ENCODE measurements at regions not wholly inside any gene's neighbourhood (a gene's known extent, or its start where the extent isn't known, plus 50 kb on each side); places are given as distances from the start of the nearest gene placed in this dataset.

- H3T11ph ChIP-seq (ENCODE audit: low read length) = no peak overlapping the region
- no peak overlapping the region for H2AK5ac ChIP-seq (ENCODE audit: insufficient read length, low read length)
- H3K27ac ChIP-seq (ENCODE audit: insufficient read length, low read depth, low read length) = no peak overlapping the region
- no peak overlapping the region for H2AFZ ChIP-seq (ENCODE audit: low read length)
- Mint-ChIP-seq H3K27ac (no peak overlapping the region), H3K9me3 (no peaks in the 10 kb centered on the region), H3K4me1 (no peaks in the 10 kb centered on the region), H3K27me3 (ENCODE audit: low read depth) (no peaks in the 10 kb centered on the region), H3K4me3 (no peak overlapping the region), H3K36me3 (ENCODE audit: insufficient read depth in 1 of 3, low read depth in 3 of 3) (no peaks in the 10 kb centered on the region; a peak in 1 of 7 replicates)
- DNase-seq = no peak
- no peaks in the 10 kb centered on the region for H3K79me1 ChIP-seq (ENCODE audit: insufficient read depth, low read depth, low read length, poor library complexity, severe bottlenecking)
- no peak overlapping the region for H2BK12ac ChIP-seq (ENCODE audit: insufficient read length, low read depth, low read length)
- H2BK120ac ChIP-seq (ENCODE audit: low read depth, low read length, poor library complexity, severe bottlenecking) = no peak overlapping the region
- H4K8ac ChIP-seq (replicated peaks; ENCODE audit: insufficient read length, low read depth, low read length) = no peak overlapping the region
- no peak overlapping the region for H3K56ac ChIP-seq (ENCODE audit: insufficient read length, low read depth, low read length)
- no CpG with 5 or more reads among the region's 4 CpGs for WGBS (ENCODE audit: extremely low coverage, insufficient read length, low lambda C conversion rate)
- no peak overlapping the region for H3K14ac ChIP-seq (ENCODE audit: insufficient read depth, low read length)
- no peaks in the 10 kb centered on the region for H3K4me1 ChIP-seq (ENCODE audit: insufficient read depth, low read length)
- no peak overlapping the region for H2BK20ac ChIP-seq (ENCODE audit: low read depth, low read length, poor library complexity, severe bottlenecking)
- no peaks in the 10 kb centered on the region for H3K9me3 ChIP-seq (ENCODE audit: control insufficient read depth, low read depth, low read length)
- H3K4ac ChIP-seq (ENCODE audit: low read depth, low read length) = no peak overlapping the region
- no peak overlapping the region for H4K91ac ChIP-seq (ENCODE audit: insufficient read length, low read depth, low read length)
- no peak overlapping the region for H4K5ac ChIP-seq (ENCODE audit: insufficient read length, low read depth, low read length)
- H2BK5ac ChIP-seq (ENCODE audit: insufficient read length, low read length) = no peak overlapping the region
- no peak overlapping the region for H2BK15ac ChIP-seq (ENCODE audit: low read depth, low read length)
- no peak overlapping the region for H3K9ac ChIP-seq (ENCODE audit: extremely low read depth, insufficient read length, low read length)
- no peak for TF ChIP-seq CTCF (conservative IDR thresholded peaks at IDR 0.05)
- H3K23me2 ChIP-seq (ENCODE audit: insufficient read length, low read depth, low read length, poor library complexity, severe bottlenecking) = no peaks in the 10 kb centered on the region
- no peak overlapping the region for H3K4me2 ChIP-seq (ENCODE audit: insufficient read depth, insufficient read length, low read length)
- H3K79me2 ChIP-seq (ENCODE audit: insufficient read depth, low read length) = no peaks in the 10 kb centered on the region
- H3K23ac ChIP-seq (ENCODE audit: insufficient read length, low read depth, low read length) = no peak overlapping the region
- no peaks in the 10 kb centered on the region for H3K27me3 ChIP-seq (ENCODE audit: insufficient read depth, low read length)
- no peaks in the 10 kb centered on the region for H4K20me1 ChIP-seq (ENCODE audit: control insufficient read depth, insufficient read depth, insufficient read length)
- H3K18ac ChIP-seq (ENCODE audit: insufficient read length, low read depth, low read length) = no peak overlapping the region
Observed at GRCh38 chr2:146950911-146951310, 893.9 kb upstream of the ACVR2A start.
